ENCODE measurements at regions not wholly inside any gene's neighbourhood (a gene's known extent, or its start where the extent isn't known, plus 50 kb on each side); places are given as distances from the start of the nearest gene placed in this dataset.

GRCh38 chr22:26732284-26732683 is 74.9 kb downstream of the MIAT start:
- DNase-seq = no peak

DNA sequence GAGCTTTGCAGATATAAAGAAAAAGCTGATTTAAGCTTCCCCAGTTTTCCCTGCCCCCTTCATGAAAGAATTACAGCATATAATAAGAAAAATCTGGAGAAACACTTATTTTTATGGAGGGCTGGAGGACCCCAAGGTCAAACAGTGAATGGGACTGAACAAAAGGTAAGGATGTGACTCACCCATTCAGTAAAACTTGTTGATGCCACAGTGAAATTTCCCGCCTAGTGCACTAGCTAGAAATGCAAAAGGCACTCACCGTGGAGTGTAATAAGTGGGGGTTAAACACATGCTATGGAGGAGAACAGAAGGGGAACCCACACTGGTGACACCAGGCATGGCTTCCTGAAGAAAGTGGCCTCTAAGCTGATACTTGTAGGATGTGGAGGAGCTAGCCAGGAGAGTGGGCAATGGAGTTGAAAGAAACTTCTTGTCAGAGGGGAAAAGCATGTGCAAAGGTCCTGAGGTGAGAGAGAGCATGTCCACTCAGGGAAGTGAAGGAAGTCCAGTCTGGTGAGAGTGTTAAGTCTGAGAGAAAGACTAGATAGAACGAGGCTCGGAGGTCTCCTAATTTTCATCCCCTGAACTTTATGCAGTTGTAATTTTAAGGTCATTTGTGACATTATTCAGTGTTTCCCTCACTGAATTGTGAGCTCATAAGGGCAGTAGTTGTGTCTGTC is 77.1 kb downstream of the MIAT start:
- no peak for DNase-seq

DNA sequence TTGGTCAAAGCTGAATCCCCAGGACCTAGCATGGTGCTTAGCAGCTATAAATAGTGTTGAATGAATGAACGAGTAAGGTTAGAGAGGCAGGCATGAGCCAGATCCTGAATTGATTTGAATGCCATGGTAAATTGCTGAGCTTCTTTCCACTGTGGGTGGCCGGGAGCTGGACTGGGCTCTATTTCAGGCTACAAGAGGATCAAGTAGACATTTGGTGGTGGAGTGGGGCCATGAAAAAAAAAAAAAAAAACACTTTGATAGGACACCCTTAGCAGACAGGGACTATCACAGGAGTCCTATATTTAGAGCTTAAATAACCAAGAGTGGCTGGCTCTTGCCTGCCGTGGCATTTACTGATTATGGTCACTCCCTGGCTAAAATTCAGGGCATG is 77.6 kb downstream of the MIAT start:
- DNase-seq = no peak

GRCh38 chr22:26737262-26737661 is 79.9 kb downstream of the MIAT start:
- no peak for DNase-seq

DNA sequence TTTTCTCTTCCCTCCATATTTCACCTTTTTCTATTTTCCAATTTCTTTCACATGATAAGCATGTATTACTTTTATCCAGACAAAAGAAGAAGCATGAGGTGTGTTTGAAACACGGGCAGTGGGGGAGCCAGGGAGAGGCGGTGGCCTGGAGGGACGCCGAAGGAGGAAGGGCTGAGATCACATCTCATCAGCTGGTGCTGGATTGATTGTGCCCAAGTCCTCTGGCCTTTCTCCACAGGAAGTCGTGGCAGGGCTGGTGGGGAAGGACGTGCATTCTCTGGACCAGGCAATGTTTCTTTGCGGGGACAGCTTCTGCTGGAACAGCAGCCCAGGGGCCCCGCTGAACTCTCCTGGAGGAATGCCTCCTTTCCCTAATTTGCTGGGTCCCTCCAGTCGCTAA is 82.9 kb downstream of the MIAT start:
- DNase-seq = no peak

DNA sequence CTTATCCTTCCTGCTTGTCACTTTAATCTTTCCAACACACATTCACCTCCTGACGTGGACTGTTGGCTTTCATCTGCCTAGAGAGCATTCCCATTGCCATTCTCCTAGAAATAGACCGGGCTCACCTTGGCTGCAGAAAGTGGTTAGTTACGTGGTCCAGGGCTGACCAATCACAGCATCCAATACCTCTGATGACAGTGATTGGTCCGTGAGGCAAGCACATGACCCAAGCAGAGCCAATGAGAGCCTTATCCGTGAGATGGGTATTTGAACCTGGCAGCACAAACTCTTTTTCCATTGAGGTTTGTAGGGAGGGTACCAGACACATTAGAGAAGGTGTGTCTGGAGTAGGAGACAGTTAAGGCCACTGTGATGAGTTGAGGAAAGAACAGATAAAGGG is 85.8 kb downstream of the MIAT start:
- DNase-seq = no peak

GRCh38 chr22:26744892-26745808 is 87.8 kb downstream of the MIAT start:
- DNase-seq = no peak

- no peak for DNase-seq
Observed at GRCh38 chr22:26746311-26746710, 88.9 kb downstream of the MIAT start.

- no peak for DNase-seq
Observed at GRCh38 chr22:26748845-26749244, 91.5 kb downstream of the MIAT start.

GRCh38 chr22:26751217-26751616 is 93.8 kb downstream of the MIAT start:
- no peak for DNase-seq

- DNase-seq = no peak
Observed at GRCh38 chr22:26753125-26753862, 95.9 kb downstream of the MIAT start.

GRCh38 chr22:26756675-26757293 is 99.4 kb downstream of the MIAT start:
- DNase-seq = peak; percentile 66

- no peak for DNase-seq
Observed at GRCh38 chr22:26757496-26757895, 100.1 kb downstream of the MIAT start.

- no peak for DNase-seq
Observed at GRCh38 chr22:26762503-26763472, 105.4 kb downstream of the MIAT start.

DNA sequence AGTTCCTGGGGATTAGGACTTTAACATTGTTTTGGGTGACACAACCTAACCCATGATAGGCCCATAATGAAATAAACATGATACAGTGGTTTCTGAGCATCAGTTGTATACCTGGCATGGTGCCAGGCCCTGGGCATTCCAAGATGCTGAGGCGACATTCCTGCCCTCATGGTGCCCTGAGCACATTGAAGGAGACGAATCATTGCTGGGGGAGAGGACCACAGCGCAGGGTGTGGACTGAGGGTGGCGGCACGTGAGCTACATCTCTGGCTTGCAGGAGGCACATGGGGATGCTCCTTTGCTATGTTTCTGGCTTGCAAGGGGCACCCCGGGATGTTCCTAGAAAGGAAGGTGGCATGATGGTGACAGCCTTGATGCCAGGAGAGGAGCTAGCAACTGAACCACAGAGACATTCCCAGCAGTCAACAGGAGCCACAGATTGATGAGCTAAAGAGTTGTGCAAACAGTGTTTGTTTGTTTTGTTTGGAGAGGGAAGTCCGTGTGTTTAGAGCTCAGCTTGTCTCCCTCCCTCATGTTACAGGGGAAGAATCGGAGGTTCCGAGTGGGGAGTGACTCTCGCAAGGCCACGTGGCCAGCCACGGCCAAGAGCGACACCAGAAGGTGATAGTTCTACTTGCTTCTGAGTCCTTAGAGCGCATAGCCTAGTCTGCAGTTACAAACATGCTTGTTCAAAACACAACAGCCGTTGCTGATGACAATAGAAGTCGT is 106.4 kb downstream of the MIAT start:
- DNase-seq = no peak

DNA sequence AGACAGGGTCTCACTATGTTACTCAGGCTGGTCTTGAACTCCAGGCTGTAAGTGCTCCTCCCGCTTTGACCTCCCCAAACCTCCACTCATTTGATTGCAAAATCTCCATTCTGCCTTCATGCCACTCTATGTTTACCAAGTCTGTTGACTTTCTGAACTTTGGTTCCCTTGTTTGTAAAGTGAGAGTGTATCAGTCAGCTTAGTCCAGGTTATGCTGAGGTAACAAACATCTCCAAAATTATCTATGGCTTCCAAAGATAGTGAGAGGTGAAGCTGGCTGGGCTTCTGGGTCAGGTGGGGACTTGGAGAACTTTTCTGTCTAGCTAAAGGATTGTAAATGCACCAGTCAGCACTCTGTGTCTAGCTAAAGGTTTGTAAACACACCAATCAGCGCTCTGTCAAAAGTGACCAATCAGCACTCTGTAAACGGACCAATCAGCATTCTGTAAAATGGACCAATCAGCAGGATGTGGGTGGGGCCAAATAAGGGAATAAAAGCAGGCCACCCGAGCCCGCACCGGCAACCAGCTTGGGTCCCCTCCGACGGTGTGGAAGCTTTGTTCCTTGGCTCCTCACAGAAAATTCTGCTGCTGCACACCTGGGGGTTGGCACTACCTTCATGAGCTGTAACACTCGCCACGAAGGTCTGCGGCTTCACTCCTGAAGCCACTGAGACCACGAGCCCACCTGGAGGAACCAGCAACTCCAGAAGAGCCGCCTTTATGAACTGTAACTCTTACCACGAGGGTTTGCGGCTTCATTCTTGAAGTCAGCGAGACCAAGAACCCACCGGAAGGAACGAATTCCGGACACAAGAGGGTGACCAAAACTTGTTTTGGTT is 109.3 kb downstream of the MIAT start:
- no peak for DNase-seq

- DNase-seq = no peak
Observed at GRCh38 chr22:26767351-26768155, 110.2 kb downstream of the MIAT start.

DNA sequence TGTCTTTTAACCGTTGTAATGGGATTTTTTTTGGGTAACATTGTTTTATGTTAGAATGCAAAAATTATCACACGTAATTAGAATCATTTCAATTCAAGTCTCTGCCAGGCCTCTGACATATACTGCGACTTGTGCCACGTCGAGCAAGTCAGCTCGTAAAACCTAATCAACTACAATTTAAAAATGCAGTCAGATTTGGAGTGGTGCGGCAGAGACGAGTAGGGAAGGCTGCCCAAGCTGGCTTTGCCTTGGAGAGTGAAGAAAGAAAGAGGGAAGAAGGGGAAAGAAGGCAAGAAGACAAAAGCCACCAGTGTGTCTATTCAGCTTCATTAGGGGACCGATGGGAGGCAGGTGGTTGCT is 110.7 kb downstream of the MIAT start:
- no peak for DNase-seq

DNA sequence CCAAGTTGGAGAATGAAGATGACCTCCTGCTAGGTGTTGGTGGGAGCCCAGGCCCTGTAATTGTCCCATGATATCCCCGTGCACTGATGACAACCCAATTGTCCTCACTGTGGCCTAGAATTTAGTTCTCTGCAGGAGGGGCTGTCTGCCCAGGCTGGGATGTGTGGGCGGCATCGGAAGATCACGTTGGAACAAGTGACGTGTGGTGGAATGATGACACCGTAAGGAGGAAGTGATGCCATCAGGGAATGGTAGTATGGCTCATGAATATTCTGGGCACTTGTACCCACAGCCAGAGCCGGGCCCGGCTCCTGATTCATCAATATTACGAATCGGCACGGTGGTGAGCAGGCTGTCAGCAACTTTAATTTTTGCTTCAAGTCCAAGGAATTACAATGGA is 111.6 kb downstream of the MIAT start:
- no peak for DNase-seq

Data from activated effector memory CD4-positive, alpha-beta T cell treated with anti-CD3 and anti-CD28 coated beads, Interleukin-2, amount 50 U/mL, for 16 hours (primary cell).